IMR-90 (cell line): ENCODE measurements at regions not wholly inside any gene's neighbourhood (a gene's known extent, or its start where the extent isn't known, plus 50 kb on each side); places are given as distances from the start of the nearest gene placed in this dataset.

Experiments used
- ATAC-seq: fragments of 200-7000 bp; cut with Tn5 transposase; 2 replicates; pipeline ENCODE4 v1.9.1; 2020; ENCODE audit warnings: low read depth, mild to moderate bottlenecking, moderate library complexity
- BruUV-seq: library from RNA; stranded (reverse); fragments of 400-500 nt; replicated peaks from 2 replicates; lab custom pipeline; 2021; lab: Mats Ljungman, UMichigan
- CTCF ChIA-PET: fragments of 300-600 bp; formaldehyde crosslinking; extraction: SDS; loops from one replicate; lab custom pipeline; 2021; ENCODE audit warnings: antibody characterized with exemption; lab: Yijun Ruan, JAX
- POLR2A ChIA-PET: fragments of 300-600 bp; sonication (Branson Sonifier 250); formaldehyde crosslinking; loops from one replicate; lab custom pipeline; 2022; ENCODE audit warnings: antibody characterized with exemption; ENCODE audit not compliant: unreplicated experiment; lab: Charles Lee
- DNase-seq: peaks from one replicate; pipeline ENCODE4 v3.0.0; 2013
- H2AFZ ChIP-seq: replicated peaks from 2 replicates; pipeline ENCODE3; 2013; ENCODE audit warnings: low read length, mild to moderate bottlenecking; ENCODE audit not compliant: poor library complexity
- H2AK5ac ChIP-seq: 2 replicates; pipeline ENCODE4 v1.6.1; 2013; ENCODE audit warnings: low read depth, low read length, inconsistent platforms
- H2AK9ac ChIP-seq: replicated peaks from 2 replicates; pipeline ENCODE3; 2013; ENCODE audit warnings: mild to moderate bottlenecking, low read depth, low read length, moderate library complexity; ENCODE audit not compliant: poor library complexity
- H2BK120ac ChIP-seq: 2 replicates; pipeline ENCODE4 v1.6.1; 2013; ENCODE audit warnings: low read depth, low read length, inconsistent platforms
- H2BK15ac ChIP-seq: 3 replicates; pipeline ENCODE4 v1.6.1; 2013; ENCODE audit warnings: low read depth, low read length, inconsistent platforms
- H2BK20ac ChIP-seq: 2 replicates; pipeline ENCODE4 v1.6.1; 2013; ENCODE audit warnings: low read depth, mild to moderate bottlenecking, inconsistent platforms, low read length, moderate library complexity
- H2BK5ac ChIP-seq: 2 replicates; pipeline ENCODE4 v1.6.1; 2013; ENCODE audit warnings: mild to moderate bottlenecking, low read depth, low read length, inconsistent platforms; ENCODE audit not compliant: poor library complexity, severe bottlenecking
- H3K14ac ChIP-seq: replicated peaks from 2 replicates; pipeline ENCODE4 v1.6.1; 2013; ENCODE audit warnings: low read depth, low read length, inconsistent platforms
- H3K18ac ChIP-seq: 2 replicates; pipeline ENCODE4 v1.6.1; 2013; ENCODE audit warnings: low read depth, low read length, control low read depth
- H3K23ac ChIP-seq: 2 replicates; pipeline ENCODE4 v1.6.1; 2013; ENCODE audit warnings: low read depth, low read length, inconsistent platforms
- H3K27ac ChIP-seq: 2 replicates; pipeline ENCODE4 v1.5.1; 2013; ENCODE audit warnings: mild to moderate bottlenecking, control low read depth, low read length; ENCODE audit not compliant: insufficient read depth
- H3K27me3 ChIP-seq: 2 replicates; pipeline ENCODE4 v1.6.1; 2013; ENCODE audit warnings: low read length; ENCODE audit not compliant: control insufficient read depth, insufficient read depth
- H3K36me3 ChIP-seq: 2 replicates; pipeline ENCODE4 v1.6.1; 2013; ENCODE audit warnings: low read length, mixed read lengths; ENCODE audit not compliant: control insufficient read depth, insufficient read depth
- H3K4ac ChIP-seq: 2 replicates; pipeline ENCODE4 v1.6.1; 2013; ENCODE audit warnings: low read depth, low read length, inconsistent platforms
- H3K4me1 ChIP-seq: 2 replicates; pipeline ENCODE4 v1.6.1; 2013; ENCODE audit warnings: low read length, mixed read lengths; ENCODE audit not compliant: control insufficient read depth, insufficient read depth
- H3K4me2 ChIP-seq: 2 replicates; pipeline ENCODE4 v1.6.1; 2013; ENCODE audit warnings: low read depth, mild to moderate bottlenecking, control low read depth, low read length, moderate library complexity
- H3K4me3 ChIP-seq: 2 replicates; pipeline ENCODE4 v1.5.1; 2013; ENCODE audit warnings: low read depth, mild to moderate bottlenecking, control low read depth, low read length, moderate library complexity; ENCODE audit not compliant: insufficient read depth
- H3K56ac ChIP-seq: 2 replicates; pipeline ENCODE4 v1.6.1; 2013; ENCODE audit warnings: low read length, inconsistent platforms; ENCODE audit not compliant: insufficient read depth; ENCODE audit errors: extremely low read depth
- H3K79me1 ChIP-seq, 2 experiments: 2 replicates each; pipeline ENCODE4 v1.6.1; 2013; ENCODE audit warnings: low read length in 2 of 2, inconsistent platforms in 1 of 2, low read depth in 1 of 2
- H3K9ac ChIP-seq: 2 replicates; pipeline ENCODE4 v1.6.1; 2013; ENCODE audit warnings: low read depth, low read length, control low read depth
- H3K9me1 ChIP-seq: 2 replicates; pipeline ENCODE4 v1.6.1; 2013; ENCODE audit warnings: low read length, inconsistent platforms; ENCODE audit not compliant: insufficient read depth
- H3K9me3 ChIP-seq: 2 replicates; pipeline ENCODE4 v1.6.1; 2013; ENCODE audit warnings: low read length; ENCODE audit not compliant: control insufficient read depth, insufficient read depth
- H4K20me1 ChIP-seq: 2 replicates; pipeline ENCODE4 v1.6.1; 2013; ENCODE audit warnings: low read length, inconsistent platforms; ENCODE audit not compliant: insufficient read depth
- H4K5ac ChIP-seq: 2 replicates; pipeline ENCODE4 v1.6.1; 2013; ENCODE audit warnings: mild to moderate bottlenecking, low read depth, low read length, control low read depth
- H4K8ac ChIP-seq, 2 experiments: 2 replicates each; pipeline ENCODE4 v1.6.1; 2013; ENCODE audit warnings: low read depth in 2 of 2, low read length in 2 of 2, control low read depth in 1 of 2, inconsistent platforms in 1 of 2
- H4K91ac ChIP-seq: 2 replicates; pipeline ENCODE4 v1.6.1; 2013; ENCODE audit warnings: low read depth, low read length, inconsistent platforms; ENCODE audit not compliant: insufficient read depth
- BHLHE40 ChIP-seq: fragments of 150-350 bp; IDR thresholded peaks from 2 replicates; pipeline ENCODE4 v1.6.1; 2016; ENCODE audit warnings: mild to moderate bottlenecking, low read depth, low read length
- CEBPB ChIP-seq: IDR thresholded peaks from 2 replicates; pipeline ENCODE4 v1.6.1; 2012; ENCODE audit warnings: low read depth, low read length, improper control_type of control experiment
- CHD1 ChIP-seq: IDR thresholded peaks from 2 replicates; pipeline ENCODE4 v1.6.1; 2012; ENCODE audit warnings: low read depth, low read length, improper control_type of control experiment
- FOS ChIP-seq: fragments of 150-350 bp; IDR thresholded peaks from 2 replicates; pipeline ENCODE4 v1.6.1; 2016; ENCODE audit warnings: low read depth, low read length
- MAZ ChIP-seq: IDR thresholded peaks from 2 replicates; pipeline ENCODE4 v1.6.1; 2012; ENCODE audit warnings: low read depth, mild to moderate bottlenecking, low read length, improper control_type of control experiment, moderate library complexity, borderline replicate concordance
- MXI1 ChIP-seq: IDR thresholded peaks from 2 replicates; pipeline ENCODE4 v1.6.1; 2012; ENCODE audit warnings: low read depth, mild to moderate bottlenecking, low read length, moderate library complexity, borderline replicate concordance
- NFE2L2 ChIP-seq: fragments of 150-350 bp; IDR thresholded peaks from 2 replicates; pipeline ENCODE4 v1.6.1; 2016; ENCODE audit warnings: low read depth, mild to moderate bottlenecking, low read length
- RAD21 ChIP-seq: IDR thresholded peaks from 2 replicates; pipeline ENCODE4 v1.6.1; 2012; ENCODE audit warnings: low read length, improper control_type of control experiment
- RFX5 ChIP-seq: IDR thresholded peaks from 2 replicates; pipeline ENCODE4 v1.8.0; 2012; ENCODE audit warnings: low read depth, mild to moderate bottlenecking, low read length, moderate library complexity
- dilution Hi-C: fragments of 300-500 bp; cut with HindIII; formaldehyde crosslinking; loops from one replicate; pipeline ENCODE4 v1.14.3; 2018; ENCODE audit warnings: low sequenced_read_pairs; ENCODE audit not compliant: unreplicated experiment
- in situ Hi-C: fragments of 300-500 bp; cut with MboI; formaldehyde crosslinking; loops from 3 replicates; pipeline ENCODE4 v1.14.3; 2019; ENCODE audit warnings: low sequenced_read_pairs, inconsistent platforms, mixed read lengths
- intact Hi-C: fragments of 100-400 bp; cut with micrococcal nuclease; formaldehyde crosslinking; loops from 2 replicates; pipeline ENCODE4 v1.10.0; 2022

DNA sequence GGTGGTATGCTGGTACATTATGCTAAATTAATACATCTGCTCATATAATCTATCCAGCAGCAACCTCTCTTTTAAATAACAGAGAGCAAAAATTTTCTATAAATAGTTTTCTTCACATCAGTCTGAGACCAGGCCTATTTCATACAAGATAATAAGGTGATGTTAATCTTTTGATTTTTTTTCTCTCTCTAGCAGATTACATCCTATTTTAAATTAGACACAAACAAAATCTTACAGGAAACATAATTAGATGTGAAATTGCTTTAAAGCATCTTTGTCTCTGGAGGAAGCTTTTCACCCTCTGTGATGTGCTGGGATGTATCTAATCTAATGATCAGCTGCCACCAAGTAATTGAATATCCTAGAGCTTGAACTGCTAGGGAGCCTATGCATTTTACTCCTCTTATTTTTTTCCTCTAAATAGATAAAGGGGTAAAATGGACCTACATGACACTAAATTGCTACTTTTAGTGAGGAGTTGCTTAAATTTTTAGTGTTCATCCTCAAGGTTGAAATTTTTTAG, 165.5 kb downstream of the MANEA start:
- no peak overlapping the region for H3K18ac ChIP-seq
- no peak overlapping the region for H3K27ac ChIP-seq
- in situ Hi-C loops (no loop called here), dilution Hi-C loops (no loop called here), intact Hi-C loops (no loop called here)
- no peak overlapping the region for H2BK20ac ChIP-seq
- no peak overlapping the region for H3K56ac ChIP-seq
- H3K79me1 ChIP-seq, result no peaks in the 10 kb centered on the region
- POLR2A ChIA-PET, result no interaction called here
- ATAC-seq, result no peak
- DNase-seq, result no peak
- no peaks in the 10 kb centered on the region for H4K20me1 ChIP-seq
- H3K4me2 ChIP-seq, result no peak overlapping the region
- H3K36me3 ChIP-seq, result no peaks in the 10 kb centered on the region
- H3K4me3 ChIP-seq, result no peak overlapping the region
- H2BK5ac ChIP-seq, result no peak overlapping the region
- CTCF ChIA-PET, result no interaction called here
- H4K5ac ChIP-seq, result no peak overlapping the region
- H3K9ac ChIP-seq, result no peak overlapping the region
- no peak overlapping the region for H4K8ac ChIP-seq
- no peak overlapping the region for H2BK15ac ChIP-seq
- no peak overlapping the region for H2BK120ac ChIP-seq
- H3K4me1 ChIP-seq, result no peaks in the 10 kb centered on the region
- no peak overlapping the region for H3K23ac ChIP-seq
- H2AK5ac ChIP-seq, result no peak overlapping the region
- no peak overlapping the region for H4K91ac ChIP-seq
- H2AK9ac ChIP-seq, result no peak overlapping the region
- no peak overlapping the region for H2AFZ ChIP-seq
- no peak overlapping the region for H3K14ac ChIP-seq
- BruUV-seq, result no TSS peak
- TF ChIP-seq FOS (no peak), NFE2L2 (no peak), MAZ (no peak), CEBPB (no peak), MXI1 (no peak), BHLHE40 (no peak), RFX5 (no peak), RAD21 (no peak), CHD1 (no peak)
- H3K27me3 ChIP-seq, result no peaks in the 10 kb centered on the region
- no peak overlapping the region for H3K4ac ChIP-seq
- peaks cover under 1% of the 10 kb centered on the region; the same call in 1 of the 2 replicates for H3K9me3 ChIP-seq
- H3K9me1 ChIP-seq, result no peaks in the 10 kb centered on the region
